ENCODE measurements at regions not wholly inside any gene's neighbourhood (a gene's known extent, or its start where the extent isn't known, plus 50 kb on each side); places are given as distances from the start of the nearest gene placed in this dataset.

- Histone ChIP-seq H2AFZ (ENCODE audit: low read depth, low read length) (no peak overlapping the region), H3K9ac (replicated peaks; ENCODE audit: extremely low read depth, insufficient read depth, low read length) (no peak overlapping the region), H4K20me1 (replicated peaks; ENCODE audit: control insufficient read depth, extremely low read depth, insufficient read depth, low read length) (no peaks in the 10 kb centered on the region), H3K9me3 (replicated peaks; ENCODE audit: control insufficient read depth, insufficient read depth, low read length) (no peaks in the 10 kb centered on the region), H3K4me2 (ENCODE audit: insufficient read depth, low read length) (no peak overlapping the region), H3K79me2 (ENCODE audit: control insufficient read depth, insufficient read depth, low read length) (no peaks in the 10 kb centered on the region), H3K27ac (ENCODE audit: insufficient read depth, low read depth, low read length) (no peak overlapping the region), H3K4me1 (ENCODE audit: control insufficient read depth, extremely low read depth, insufficient read depth, low read length) (no peaks in the 10 kb centered on the region), H3K27me3 (ENCODE audit: control insufficient read depth in 2 of 2, insufficient read depth in 2 of 2, low read length in 2 of 2) (no peaks in the 10 kb centered on the region), H3K4me3 (replicated peaks in 1 of 3; ENCODE audit: insufficient read depth in 1 of 3, low read depth in 1 of 3, low read length in 3 of 3) (no peak overlapping the region), H3K36me3 (ENCODE audit: control insufficient read depth in 2 of 2, extremely low read depth in 1 of 2, insufficient read depth in 2 of 2, low read length in 2 of 2) (no peaks in the 10 kb centered on the region), H3K9me1 (replicated peaks; ENCODE audit: control insufficient read depth, extremely low read depth, insufficient read depth, low read length) (no peaks in the 10 kb centered on the region)
- POLR2A ChIA-PET: no interaction called here
- BruUV-seq (replicated peaks): no TSS peak
- CTCF ChIA-PET: no interaction called here
- TF ChIP-seq CTCF (IDR thresholded peaks at IDR 0.05; ENCODE audit: extremely low read depth in 1 of 2, insufficient read depth in 1 of 2, low read depth in 1 of 2, low read length in 2 of 2): no peak
- TF ChIP-seq POLR2A (IDR thresholded peaks at IDR 0.05; ENCODE audit: low read depth, low read length): no peak
- TF ChIP-seq GATA2 (IDR thresholded peaks at IDR 0.05; ENCODE audit: insufficient read depth, insufficient read length, low read depth, low read length): no peak
- no peak for TF ChIP-seq MYC (IDR thresholded peaks at IDR 0.05; ENCODE audit: low read depth, low read length)
- TF ChIP-seq FOS (IDR thresholded peaks at IDR 0.05; ENCODE audit: borderline replicate concordance, insufficient read depth, low read length): no peak
- TF ChIP-seq EZH2 (IDR thresholded peaks at IDR 0.05; ENCODE audit: borderline replicate concordance, low read depth, low read length, severe bottlenecking): no peak
- TF ChIP-seq, protein P1, sequence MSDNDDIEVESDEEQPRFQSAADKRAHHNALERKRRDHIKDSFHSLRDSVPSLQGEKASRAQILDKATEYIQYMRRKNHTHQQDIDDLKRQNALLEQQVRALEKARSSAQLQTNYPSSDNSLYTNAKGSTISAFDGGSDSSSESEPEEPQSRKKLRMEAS (IDR thresholded peaks at IDR 0.05; ENCODE audit: insufficient read depth, insufficient read length): no peak
- TF ChIP-seq POLR2AphosphoS5 (IDR thresholded peaks at IDR 0.05; ENCODE audit: insufficient read depth, low read depth, low read length): no peak
- no peak for TF ChIP-seq JUN (IDR thresholded peaks at IDR 0.05; ENCODE audit: borderline replicate concordance, insufficient read depth, insufficient read length, low read depth)
- dilution Hi-C loops (cut with MboI; ENCODE audit: extremely low pct_ligation_motif_present, low sequenced_read_pairs): no loop called here
- FAIRE-seq (no peak), DNase-seq (ENCODE audit: low read depth, low spot score) (no peak)
- intact Hi-C loops (cut with micrococcal nuclease): no loop called here
Observed at GRCh38 chr5:2131196-2131595, 248.5 kb upstream of the IRX4 start.

All from endothelial cell of umbilical vein (primary cell).